ENCODE measurements at regions not wholly inside any gene's neighbourhood (a gene's known extent, or its start where the extent isn't known, plus 50 kb on each side); places are given as distances from the start of the nearest gene placed in this dataset.

DNA sequence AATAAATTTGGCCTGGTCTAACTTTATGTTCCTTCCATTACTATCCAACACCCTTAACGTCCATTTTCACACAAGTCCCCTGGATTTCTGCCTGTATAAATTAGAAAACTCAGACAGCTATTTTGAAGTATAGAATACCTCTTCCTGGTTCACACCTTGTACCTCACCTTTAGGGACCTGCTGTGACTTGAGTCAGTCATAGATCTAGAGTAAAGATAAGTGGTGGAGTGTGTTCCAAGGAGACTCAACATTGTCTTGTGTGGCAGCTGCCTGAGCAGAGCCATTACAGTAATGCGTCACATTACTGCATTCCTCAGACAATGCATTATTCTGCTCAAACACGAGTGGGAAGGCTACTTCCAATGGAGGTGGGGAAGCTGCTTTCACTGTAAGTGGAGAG is 513.9 kb downstream of the ADRA2A start:
- TF ChIP-seq, protein P1, sequence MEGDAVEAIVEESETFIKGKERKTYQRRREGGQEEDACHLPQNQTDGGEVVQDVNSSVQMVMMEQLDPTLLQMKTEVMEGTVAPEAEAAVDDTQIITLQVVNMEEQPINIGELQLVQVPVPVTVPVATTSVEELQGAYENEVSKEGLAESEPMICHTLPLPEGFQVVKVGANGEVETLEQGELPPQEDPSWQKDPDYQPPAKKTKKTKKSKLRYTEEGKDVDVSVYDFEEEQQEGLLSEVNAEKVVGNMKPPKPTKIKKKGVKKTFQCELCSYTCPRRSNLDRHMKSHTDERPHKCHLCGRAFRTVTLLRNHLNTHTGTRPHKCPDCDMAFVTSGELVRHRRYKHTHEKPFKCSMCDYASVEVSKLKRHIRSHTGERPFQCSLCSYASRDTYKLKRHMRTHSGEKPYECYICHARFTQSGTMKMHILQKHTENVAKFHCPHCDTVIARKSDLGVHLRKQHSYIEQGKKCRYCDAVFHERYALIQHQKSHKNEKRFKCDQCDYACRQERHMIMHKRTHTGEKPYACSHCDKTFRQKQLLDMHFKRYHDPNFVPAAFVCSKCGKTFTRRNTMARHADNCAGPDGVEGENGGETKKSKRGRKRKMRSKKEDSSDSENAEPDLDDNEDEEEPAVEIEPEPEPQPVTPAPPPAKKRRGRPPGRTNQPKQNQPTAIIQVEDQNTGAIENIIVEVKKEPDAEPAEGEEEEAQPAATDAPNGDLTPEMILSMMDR (conservative IDR thresholded peaks at IDR 0.05), result no peak
- TF ChIP-seq EZH2 (IDR thresholded peaks at IDR 0.05; ENCODE audit: low read depth), result no peak
